ENCODE measurements at regions not wholly inside any gene's neighbourhood (a gene's known extent, or its start where the extent isn't known, plus 50 kb on each side); places are given as distances from the start of the nearest gene placed in this dataset.

GRCh38 chr13:55550624-55551023 is 1590.1 kb upstream of the PRR20A start:
- DNase-seq (ENCODE audit: low read depth in 2 of 2) = no peak
- TF ChIP-seq, protein P1, sequence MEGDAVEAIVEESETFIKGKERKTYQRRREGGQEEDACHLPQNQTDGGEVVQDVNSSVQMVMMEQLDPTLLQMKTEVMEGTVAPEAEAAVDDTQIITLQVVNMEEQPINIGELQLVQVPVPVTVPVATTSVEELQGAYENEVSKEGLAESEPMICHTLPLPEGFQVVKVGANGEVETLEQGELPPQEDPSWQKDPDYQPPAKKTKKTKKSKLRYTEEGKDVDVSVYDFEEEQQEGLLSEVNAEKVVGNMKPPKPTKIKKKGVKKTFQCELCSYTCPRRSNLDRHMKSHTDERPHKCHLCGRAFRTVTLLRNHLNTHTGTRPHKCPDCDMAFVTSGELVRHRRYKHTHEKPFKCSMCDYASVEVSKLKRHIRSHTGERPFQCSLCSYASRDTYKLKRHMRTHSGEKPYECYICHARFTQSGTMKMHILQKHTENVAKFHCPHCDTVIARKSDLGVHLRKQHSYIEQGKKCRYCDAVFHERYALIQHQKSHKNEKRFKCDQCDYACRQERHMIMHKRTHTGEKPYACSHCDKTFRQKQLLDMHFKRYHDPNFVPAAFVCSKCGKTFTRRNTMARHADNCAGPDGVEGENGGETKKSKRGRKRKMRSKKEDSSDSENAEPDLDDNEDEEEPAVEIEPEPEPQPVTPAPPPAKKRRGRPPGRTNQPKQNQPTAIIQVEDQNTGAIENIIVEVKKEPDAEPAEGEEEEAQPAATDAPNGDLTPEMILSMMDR (IDR thresholded peaks at IDR 0.05; ENCODE audit: low read depth, low read length) = no peak
- H3K4me3 ChIP-seq (replicated peaks in 1 of 2; ENCODE audit: low read depth in 2 of 2, low read length in 2 of 2) = no peak overlapping the region

DNA sequence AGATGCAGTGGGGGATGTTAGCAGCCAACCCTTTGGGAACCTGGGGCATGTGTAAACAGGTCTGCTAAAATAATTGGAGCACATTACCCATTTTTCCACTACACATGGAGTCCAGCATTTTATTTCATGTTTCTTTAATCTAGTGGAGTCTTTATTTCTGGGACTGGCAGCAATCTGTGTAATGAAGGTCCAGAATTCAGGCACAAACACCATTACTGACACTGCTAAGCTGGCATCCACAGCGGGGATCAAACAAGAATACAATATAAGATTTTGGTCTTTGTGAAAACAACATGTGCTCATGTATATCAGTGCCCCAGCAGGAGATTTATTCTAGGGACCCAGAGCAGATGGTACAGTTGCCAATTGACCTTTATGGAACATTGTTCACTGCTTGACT is 1587.0 kb upstream of the PRR20A start:
- no peak overlapping the region for H3K4me3 ChIP-seq (replicated peaks in 1 of 2; ENCODE audit: low read depth in 2 of 2, low read length in 2 of 2)
- DNase-seq (ENCODE audit: low read depth in 2 of 2) = no peak
- TF ChIP-seq, protein P1 (IDR thresholded peaks at IDR 0.05; ENCODE audit: low read depth, low read length) = no peak

- H3K4me3 ChIP-seq (replicated peaks in 1 of 2; ENCODE audit: low read depth in 2 of 2, low read length in 2 of 2) = no peak overlapping the region
- TF ChIP-seq, protein P1 (IDR thresholded peaks at IDR 0.05; ENCODE audit: low read depth, low read length) = no peak
- no peak for DNase-seq (ENCODE audit: low read depth in 2 of 2)
These were observed 1586.0 kb upstream of the PRR20A start for GRCh38 chr13:55554741-55555140.

GRCh38 chr13:55560331-55560730 is 1580.4 kb upstream of the PRR20A start:
- no peak for DNase-seq (ENCODE audit: low read depth in 2 of 2)
- TF ChIP-seq, protein P1 (IDR thresholded peaks at IDR 0.05; ENCODE audit: low read depth, low read length) = no peak
- no peak overlapping the region for H3K4me3 ChIP-seq (replicated peaks in 1 of 2; ENCODE audit: low read depth in 2 of 2, low read length in 2 of 2)

- DNase-seq (ENCODE audit: low read depth in 2 of 2) = no peak
- no peak overlapping the region for H3K4me3 ChIP-seq (replicated peaks in 1 of 2; ENCODE audit: low read depth in 2 of 2, low read length in 2 of 2)
- TF ChIP-seq, protein P1 (IDR thresholded peaks at IDR 0.05; ENCODE audit: low read depth, low read length) = no peak
These were observed 1577.5 kb upstream of the PRR20A start for GRCh38 chr13:55563267-55563666.

DNA sequence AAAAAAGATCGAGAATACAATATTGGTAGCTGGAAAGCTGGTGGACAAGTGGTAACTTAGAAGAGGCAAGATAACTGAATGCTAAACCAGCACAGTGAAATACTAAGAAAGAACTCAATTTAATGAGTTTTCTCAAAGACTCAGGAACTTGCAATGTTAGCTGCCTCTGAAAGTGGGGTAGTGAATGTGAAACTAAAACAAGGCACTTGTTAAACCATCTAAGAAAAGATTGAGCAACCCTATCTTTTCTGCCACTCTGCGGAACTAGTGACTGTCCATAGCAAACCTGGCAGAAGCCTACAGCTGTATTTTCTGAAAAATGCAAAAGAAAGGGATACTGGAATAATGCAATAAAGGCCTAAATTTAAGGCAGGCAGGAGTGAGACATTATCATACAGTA is 1574.4 kb upstream of the PRR20A start:
- no peak overlapping the region for H3K4me3 ChIP-seq (replicated peaks in 1 of 2; ENCODE audit: low read depth in 2 of 2, low read length in 2 of 2)
- TF ChIP-seq, protein P1 (IDR thresholded peaks at IDR 0.05; ENCODE audit: low read depth, low read length) = no peak
- DNase-seq (ENCODE audit: low read depth in 2 of 2) = no peak

- no peak for DNase-seq (ENCODE audit: low read depth in 2 of 2)
- H3K4me3 ChIP-seq (replicated peaks in 1 of 2; ENCODE audit: low read depth in 2 of 2, low read length in 2 of 2) = no peak overlapping the region
- TF ChIP-seq, protein P1 (IDR thresholded peaks at IDR 0.05; ENCODE audit: low read depth, low read length) = no peak
These were observed 1573.9 kb upstream of the PRR20A start for GRCh38 chr13:55566779-55567178.

Measured in cardiac fibroblast (primary cell).